Ishikawa (cell line): ENCODE measurements at regions not wholly inside any gene's neighbourhood (a gene's known extent, or its start where the extent isn't known, plus 50 kb on each side); places are given as distances from the start of the nearest gene placed in this dataset.

Experiments
- CEBPB ChIP-seq: IDR thresholded peaks from 2 replicates; pipeline ENCODE4 v1.6.1; 2012
- CREB1 ChIP-seq: IDR thresholded peaks from 2 replicates; pipeline ENCODE4 v1.6.1; 2012; ENCODE audit warnings: low read depth
- EGR1 ChIP-seq: IDR thresholded peaks from 2 replicates; pipeline ENCODE4 v1.6.1; 2012
- EP300 ChIP-seq: IDR thresholded peaks from 2 replicates; pipeline ENCODE4 v1.6.1; 2012; ENCODE audit warnings: borderline replicate concordance
- FOXM1 ChIP-seq: IDR thresholded peaks from 2 replicates; pipeline ENCODE4 v1.6.1; 2012; ENCODE audit warnings: low read depth, borderline replicate concordance
- MAX ChIP-seq: IDR thresholded peaks from 2 replicates; pipeline ENCODE4 v1.6.1; 2012
- NFIC ChIP-seq: IDR thresholded peaks from 2 replicates; pipeline ENCODE4 v1.6.1; 2012
- RAD21 ChIP-seq: IDR thresholded peaks from 2 replicates; pipeline ENCODE4 v1.6.1; 2012; ENCODE audit warnings: low read depth
- REST ChIP-seq: IDR thresholded peaks from 2 replicates; pipeline ENCODE4 v1.6.1; 2012; ENCODE audit warnings: low read depth, mild to moderate bottlenecking
- TAF1 ChIP-seq: IDR thresholded peaks from 2 replicates; pipeline ENCODE4 v1.6.1; 2012; ENCODE audit warnings: low read depth, mild to moderate bottlenecking
- TCF12 ChIP-seq: IDR thresholded peaks from 2 replicates; pipeline ENCODE4 v1.6.1; 2012; ENCODE audit warnings: low read depth
- TEAD4 ChIP-seq: IDR thresholded peaks from 2 replicates; pipeline ENCODE4 v1.6.1; 2012
- YY1 ChIP-seq: IDR thresholded peaks from 2 replicates; pipeline ENCODE4 v1.6.1; 2012; ENCODE audit warnings: low read depth
- ZBTB7A ChIP-seq: IDR thresholded peaks from 2 replicates; pipeline ENCODE4 v1.6.1; 2012; ENCODE audit warnings: low read depth
- TF ChIP-seq, protein P1 (sequence below): IDR thresholded peaks from 2 replicates; pipeline ENCODE4 v1.6.1; 2012

GRCh38 chr13:34696741-34697140 lies 245.3 kb upstream of the NBEA start:
- TF ChIP-seq RAD21 (no peak), EP300 (no peak), TCF12 (no peak), NFIC (no peak), MAX (no peak), CEBPB (no peak), EGR1 (no peak), TAF1 (no peak)
- TF ChIP-seq, protein P1, sequence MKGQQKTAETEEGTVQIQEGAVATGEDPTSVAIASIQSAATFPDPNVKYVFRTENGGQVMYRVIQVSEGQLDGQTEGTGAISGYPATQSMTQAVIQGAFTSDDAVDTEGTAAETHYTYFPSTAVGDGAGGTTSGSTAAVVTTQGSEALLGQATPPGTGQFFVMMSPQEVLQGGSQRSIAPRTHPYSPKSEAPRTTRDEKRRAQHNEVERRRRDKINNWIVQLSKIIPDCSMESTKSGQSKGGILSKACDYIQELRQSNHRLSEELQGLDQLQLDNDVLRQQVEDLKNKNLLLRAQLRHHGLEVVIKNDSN: no peak

GRCh38 chr13:34698945-34699344 lies 243.1 kb upstream of the NBEA start:
- TF ChIP-seq REST (no peak), TEAD4 (no peak), FOXM1 (no peak), TCF12 (no peak), EGR1 (no peak), NFIC (no peak), TAF1 (no peak), RAD21 (no peak), CEBPB (no peak), MAX (no peak), ZBTB7A (no peak), EP300 (no peak), CREB1 (no peak), YY1 (no peak)
- TF ChIP-seq, protein P1: no peak

GRCh38 chr13:34700155-34700554 lies 241.9 kb upstream of the NBEA start:
- TF ChIP-seq EP300: no peak
- no peak for TF ChIP-seq RAD21
- no peak for TF ChIP-seq EGR1
- no peak for TF ChIP-seq CEBPB
- TF ChIP-seq NFIC: no peak
- TF ChIP-seq MAX: no peak
- TF ChIP-seq CREB1: no peak

GRCh38 chr13:34701919-34702318 lies 240.2 kb upstream of the NBEA start:
- TF ChIP-seq, protein P1: no peak
- TF ChIP-seq CREB1 (no peak), YY1 (no peak), TAF1 (no peak), RAD21 (no peak), EGR1 (no peak)

DNA sequence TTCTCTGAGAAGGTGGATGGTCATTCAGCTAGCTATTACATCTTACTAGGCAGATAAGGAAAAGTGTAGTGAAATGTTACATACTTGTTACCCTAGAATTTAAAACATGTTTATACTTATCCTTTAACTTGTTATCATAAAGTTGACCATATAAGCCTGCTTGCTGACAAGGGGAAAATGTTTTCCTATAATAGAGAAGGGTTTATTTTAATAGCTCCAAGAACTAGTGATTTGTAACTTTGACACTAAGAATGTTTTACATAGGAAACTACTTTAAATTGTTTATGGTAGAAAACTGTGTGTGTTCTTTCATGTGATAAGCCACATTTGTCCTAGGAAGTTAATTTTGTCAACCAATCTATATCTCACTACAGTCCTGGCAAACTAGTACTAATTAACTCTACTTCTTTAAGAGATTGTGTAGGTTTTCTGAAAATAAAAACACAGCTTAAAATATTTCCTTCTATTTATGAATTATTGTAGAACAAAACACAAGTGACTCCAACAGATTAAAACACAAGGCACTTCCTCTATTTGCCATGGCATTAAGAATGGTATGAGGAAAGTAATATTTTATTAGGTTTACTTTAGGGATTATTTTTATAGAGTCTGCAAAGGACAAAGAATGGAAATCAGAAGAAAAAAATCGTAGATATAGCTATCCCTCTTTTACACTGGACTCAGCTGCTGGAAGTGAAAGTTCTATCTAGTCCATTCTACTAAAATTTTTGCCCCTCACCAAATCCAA lies 233.3 kb upstream of the NBEA start:
- no peak for TF ChIP-seq EGR1
- no peak for TF ChIP-seq REST
- TF ChIP-seq FOXM1: no peak
- TF ChIP-seq NFIC: no peak
- TF ChIP-seq, protein P1: no peak
- TF ChIP-seq CEBPB: no peak
